ENCODE measurements at regions not wholly inside any gene's neighbourhood (a gene's known extent, or its start where the extent isn't known, plus 50 kb on each side); places are given as distances from the start of the nearest gene placed in this dataset.

DNA sequence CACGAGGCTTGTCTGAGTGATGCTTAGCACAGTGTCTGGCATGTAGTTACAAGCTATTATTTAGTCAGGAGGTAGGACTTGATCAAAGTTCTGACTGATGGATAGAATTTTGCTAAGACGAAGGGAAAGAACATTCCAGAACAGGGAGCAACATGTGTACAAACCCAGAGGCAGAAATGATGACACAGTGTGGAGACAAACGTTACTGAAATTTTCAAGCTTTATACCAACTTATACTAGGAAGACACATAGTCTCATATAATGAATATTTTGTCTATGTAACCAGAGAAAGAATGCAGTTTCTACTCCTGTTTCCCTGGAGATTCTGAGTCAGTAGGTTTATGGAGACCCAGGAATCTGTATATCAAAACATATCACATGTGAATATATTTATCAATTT lies 123.4 kb downstream of the FAM124B start:
- intact Hi-C loops (cut with micrococcal nuclease) = loop anchor here (1.0 kb wide), 1 partner anchor 239 kb away; the partner anchor contains the start of gene SERPINE2
- TF ChIP-seq, protein P1, sequence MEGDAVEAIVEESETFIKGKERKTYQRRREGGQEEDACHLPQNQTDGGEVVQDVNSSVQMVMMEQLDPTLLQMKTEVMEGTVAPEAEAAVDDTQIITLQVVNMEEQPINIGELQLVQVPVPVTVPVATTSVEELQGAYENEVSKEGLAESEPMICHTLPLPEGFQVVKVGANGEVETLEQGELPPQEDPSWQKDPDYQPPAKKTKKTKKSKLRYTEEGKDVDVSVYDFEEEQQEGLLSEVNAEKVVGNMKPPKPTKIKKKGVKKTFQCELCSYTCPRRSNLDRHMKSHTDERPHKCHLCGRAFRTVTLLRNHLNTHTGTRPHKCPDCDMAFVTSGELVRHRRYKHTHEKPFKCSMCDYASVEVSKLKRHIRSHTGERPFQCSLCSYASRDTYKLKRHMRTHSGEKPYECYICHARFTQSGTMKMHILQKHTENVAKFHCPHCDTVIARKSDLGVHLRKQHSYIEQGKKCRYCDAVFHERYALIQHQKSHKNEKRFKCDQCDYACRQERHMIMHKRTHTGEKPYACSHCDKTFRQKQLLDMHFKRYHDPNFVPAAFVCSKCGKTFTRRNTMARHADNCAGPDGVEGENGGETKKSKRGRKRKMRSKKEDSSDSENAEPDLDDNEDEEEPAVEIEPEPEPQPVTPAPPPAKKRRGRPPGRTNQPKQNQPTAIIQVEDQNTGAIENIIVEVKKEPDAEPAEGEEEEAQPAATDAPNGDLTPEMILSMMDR (IDR thresholded peaks at IDR 0.05; ENCODE audit: unreplicated experiment) = no peak
- no peak for DNase-seq (ENCODE audit: unreplicated experiment)
- H3K9me3 Mint-ChIP-seq (ENCODE audit: unreplicated experiment) = no peaks in the 10 kb centered on the region
- H3K4me1 Mint-ChIP-seq (ENCODE audit: insufficient read depth, unreplicated experiment) = peaks cover 9% of the 10 kb centered on the region
- POLR2A ChIA-PET = interaction anchor here (1.1 kb wide), 1 partner anchor 285 kb away, joined by 5 read pairs; no protein-coding TSS in a partner anchor
- CTCF ChIA-PET = interaction anchor here (0.7 to 2.4 kb wide), 6 partner anchors 9 to 308 kb away, joined by 3 to 29 read pairs (median 6); no protein-coding TSS in a partner anchor
- H3K36me3 Mint-ChIP-seq (ENCODE audit: insufficient read depth, unreplicated experiment) = no peaks in the 10 kb centered on the region
- H3K4me3 Mint-ChIP-seq (ENCODE audit: unreplicated experiment) = no peak overlapping the region
- BruUV-seq (replicated peaks) = no TSS peak
- no peaks in the 10 kb centered on the region for H3K27me3 Mint-ChIP-seq (ENCODE audit: insufficient read depth, unreplicated experiment)
- H3K27ac Mint-ChIP-seq (ENCODE audit: low read depth, unreplicated experiment) = no peak overlapping the region

DNA sequence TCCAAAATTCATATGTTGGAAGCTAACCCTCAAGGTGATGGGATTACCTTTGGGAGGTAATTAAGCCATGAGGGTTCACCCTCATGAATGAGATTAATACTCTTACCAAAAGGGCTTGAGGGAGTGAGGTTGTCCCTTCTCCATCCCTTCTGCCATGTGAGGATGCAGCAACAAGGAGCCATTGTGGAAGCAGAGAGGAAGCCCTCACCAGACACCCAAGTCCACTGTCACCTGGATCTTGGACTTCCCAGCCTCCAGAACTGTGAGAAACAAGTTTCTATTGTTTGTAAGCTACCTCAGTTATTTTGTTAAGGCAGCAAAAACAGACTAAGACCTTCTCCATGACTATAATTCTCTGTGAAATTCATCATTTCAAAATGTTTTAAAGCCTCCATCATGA lies 125.7 kb downstream of the FAM124B start:
- POLR2A ChIA-PET = no interaction called here
- H3K4me1 Mint-ChIP-seq (ENCODE audit: insufficient read depth, unreplicated experiment) = peaks cover 9% of the 10 kb centered on the region
- H3K27me3 Mint-ChIP-seq (ENCODE audit: insufficient read depth, unreplicated experiment) = no peaks in the 10 kb centered on the region
- CTCF ChIA-PET = interaction anchor here (1.2 to 3.9 kb wide), 2 partner anchors 283 to 306 kb away, joined by 3 to 29 read pairs; no protein-coding TSS in a partner anchor
- no peaks in the 10 kb centered on the region for H3K9me3 Mint-ChIP-seq (ENCODE audit: unreplicated experiment)
- no peaks in the 10 kb centered on the region for H3K36me3 Mint-ChIP-seq (ENCODE audit: insufficient read depth, unreplicated experiment)
- DNase-seq (ENCODE audit: unreplicated experiment) = no peak
- TF ChIP-seq, protein P1 (IDR thresholded peaks at IDR 0.05; ENCODE audit: unreplicated experiment) = no peak
- intact Hi-C loops (cut with micrococcal nuclease) = no loop called here
- no peak overlapping the region for H3K4me3 Mint-ChIP-seq (ENCODE audit: unreplicated experiment)
- no TSS peak for BruUV-seq (replicated peaks)
- H3K27ac Mint-ChIP-seq (ENCODE audit: low read depth, unreplicated experiment) = no peak overlapping the region

- BruUV-seq (replicated peaks) = no TSS peak
- H3K4me1 Mint-ChIP-seq (ENCODE audit: insufficient read depth, unreplicated experiment) = peaks cover 8% of the 10 kb centered on the region
- intact Hi-C loops (cut with micrococcal nuclease) = no loop called here
- H3K4me3 Mint-ChIP-seq (ENCODE audit: unreplicated experiment) = no peak overlapping the region
- no peaks in the 10 kb centered on the region for H3K9me3 Mint-ChIP-seq (ENCODE audit: unreplicated experiment)
- no peaks in the 10 kb centered on the region for H3K36me3 Mint-ChIP-seq (ENCODE audit: insufficient read depth, unreplicated experiment)
- no peak overlapping the region for H3K27ac Mint-ChIP-seq (ENCODE audit: low read depth, unreplicated experiment)
- TF ChIP-seq, protein P1 (IDR thresholded peaks at IDR 0.05; ENCODE audit: unreplicated experiment) = no peak
- H3K27me3 Mint-ChIP-seq (ENCODE audit: insufficient read depth, unreplicated experiment) = no peaks in the 10 kb centered on the region
- ChIA-PET CTCF (interaction anchor here (0.8 to 2.7 kb wide), 3 partner anchors 9 to 279 kb away, joined by 3 to 14 read pairs (median 8); no protein-coding TSS in a partner anchor), POLR2A (no interaction called here)
- DNase-seq (ENCODE audit: unreplicated experiment) = no peak
Observed at GRCh38 chr2:224272237-224272910, 129.5 kb downstream of the FAM124B start.

GRCh38 chr2:224271617-224272236 lies 130.2 kb downstream of the FAM124B start:
- H3K36me3 Mint-ChIP-seq (ENCODE audit: insufficient read depth, unreplicated experiment) = no peaks in the 10 kb centered on the region
- no peak overlapping the region for H3K27ac Mint-ChIP-seq (ENCODE audit: low read depth, unreplicated experiment)
- no peak overlapping the region for H3K4me3 Mint-ChIP-seq (ENCODE audit: unreplicated experiment)
- peaks cover 8% of the 10 kb centered on the region for H3K4me1 Mint-ChIP-seq (ENCODE audit: insufficient read depth, unreplicated experiment)
- POLR2A ChIA-PET = no interaction called here
- no peak for DNase-seq (ENCODE audit: unreplicated experiment)
- TF ChIP-seq, protein P1 (IDR thresholded peaks at IDR 0.05; ENCODE audit: unreplicated experiment) = no peak
- CTCF ChIA-PET = interaction anchor here (2.6 to 2.7 kb wide), 2 partner anchors 12 to 278 kb away, joined by 8 to 14 read pairs; no protein-coding TSS in a partner anchor
- H3K27me3 Mint-ChIP-seq (ENCODE audit: insufficient read depth, unreplicated experiment) = no peaks in the 10 kb centered on the region
- no TSS peak for BruUV-seq (replicated peaks)
- intact Hi-C loops (cut with micrococcal nuclease) = no loop called here
- H3K9me3 Mint-ChIP-seq (ENCODE audit: unreplicated experiment) = no peaks in the 10 kb centered on the region
